ENCODE measurements at regions not wholly inside any gene's neighbourhood (a gene's known extent, or its start where the extent isn't known, plus 50 kb on each side); places are given as distances from the start of the nearest gene placed in this dataset.
"Not testable (repeated sequence)": the region's sequence is repeated elsewhere in the genome, so short reads cannot be mapped to it uniquely, and the experiment has no call there.

GRCh38 chr1:119250299-119250698 is 109.8 kb upstream of the WARS2 start:
- in situ Hi-C loops (cut with HindIII; ENCODE audit: low sequenced_read_pairs) = no loop called here

DNA sequence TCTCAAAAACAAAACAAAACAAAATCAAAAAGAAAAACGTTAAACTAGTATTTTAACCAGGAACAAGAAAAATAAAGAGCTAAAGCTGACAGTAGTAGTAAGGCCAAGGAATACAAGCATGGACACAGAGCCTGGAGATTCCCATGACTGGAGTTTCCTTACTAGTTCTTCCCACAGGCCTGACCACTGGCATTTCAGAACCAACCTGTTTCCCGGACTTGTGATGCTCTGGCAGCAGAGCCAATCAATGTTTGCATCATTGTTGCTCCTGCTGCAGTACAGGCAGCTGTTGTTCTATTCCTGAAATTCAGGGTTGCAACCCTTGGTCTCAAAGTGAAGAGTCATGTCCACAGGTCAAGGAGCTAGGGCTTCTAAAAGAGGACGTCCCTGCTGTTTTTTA is 111.3 kb upstream of the WARS2 start:
- in situ Hi-C loops (cut with HindIII; ENCODE audit: low sequenced_read_pairs) = no loop called here

GRCh38 chr1:119253366-119253765 is 112.9 kb upstream of the WARS2 start:
- in situ Hi-C loops (cut with HindIII; ENCODE audit: low sequenced_read_pairs) = no loop called here

GRCh38 chr1:119254067-119254720 is 113.7 kb upstream of the WARS2 start:
- in situ Hi-C loops (cut with HindIII; ENCODE audit: low sequenced_read_pairs) = no loop called here

DNA sequence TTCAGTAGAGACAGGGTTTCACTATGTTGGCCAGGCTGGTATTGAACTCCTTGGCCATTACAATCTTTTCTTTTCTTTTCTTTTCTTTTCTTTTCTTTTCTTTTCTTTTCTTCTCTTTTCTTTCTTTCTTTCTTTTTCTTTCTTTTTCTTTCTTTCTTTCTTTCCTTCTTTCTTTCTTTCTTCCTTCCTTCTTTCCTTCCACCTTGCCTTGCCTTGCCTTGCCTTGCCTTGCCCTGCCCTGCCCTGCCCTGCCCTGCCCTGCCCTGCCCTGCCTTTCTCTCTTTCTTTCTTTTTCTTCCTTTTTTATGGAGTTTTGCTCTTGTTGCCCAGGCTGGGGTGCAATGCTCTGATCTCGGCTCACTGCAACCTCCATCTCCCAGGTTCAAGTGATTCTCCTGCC is 112.5 kb upstream of the HAO2 start:
- in situ Hi-C loops (cut with HindIII; ENCODE audit: low sequenced_read_pairs) = not testable (repeated sequence)

- in situ Hi-C loops (cut with HindIII; ENCODE audit: low sequenced_read_pairs) = no loop called here
Measured at GRCh38 chr1:119260506-119260905, 108.1 kb upstream of the HAO2 start.

GRCh38 chr1:119266386-119266785 is 102.2 kb upstream of the HAO2 start:
- in situ Hi-C loops (cut with HindIII; ENCODE audit: low sequenced_read_pairs) = no loop called here

- in situ Hi-C loops (cut with HindIII; ENCODE audit: low sequenced_read_pairs) = no loop called here
Measured at GRCh38 chr1:119266858-119267257, 101.7 kb upstream of the HAO2 start.

- in situ Hi-C loops (cut with HindIII; ENCODE audit: low sequenced_read_pairs) = not testable (repeated sequence)
Measured at GRCh38 chr1:119267288-119267687, 101.3 kb upstream of the HAO2 start.

DNA sequence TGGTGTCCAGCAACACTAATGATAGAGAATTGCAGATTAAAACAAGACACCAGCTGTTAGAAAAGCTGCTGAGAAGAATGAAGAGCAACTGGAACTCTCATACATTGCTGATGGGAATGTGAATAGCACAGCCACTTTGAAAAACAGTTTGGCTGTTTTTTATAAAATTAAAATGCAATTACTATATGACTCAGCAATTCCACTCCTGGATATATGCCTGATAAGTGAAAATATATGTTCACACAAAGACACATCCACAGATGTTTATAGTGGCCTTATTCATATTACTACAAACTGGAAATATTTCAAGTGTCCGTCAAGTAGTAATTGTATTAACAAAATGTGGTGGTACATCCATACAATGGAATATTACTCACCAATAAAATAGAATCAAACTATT is 99.7 kb upstream of the HAO2 start:
- in situ Hi-C loops (cut with HindIII; ENCODE audit: low sequenced_read_pairs) = no loop called here

- in situ Hi-C loops (cut with HindIII; ENCODE audit: low sequenced_read_pairs) = no loop called here
Measured at GRCh38 chr1:119275145-119276134, 93.1 kb upstream of the HAO2 start.

DNA sequence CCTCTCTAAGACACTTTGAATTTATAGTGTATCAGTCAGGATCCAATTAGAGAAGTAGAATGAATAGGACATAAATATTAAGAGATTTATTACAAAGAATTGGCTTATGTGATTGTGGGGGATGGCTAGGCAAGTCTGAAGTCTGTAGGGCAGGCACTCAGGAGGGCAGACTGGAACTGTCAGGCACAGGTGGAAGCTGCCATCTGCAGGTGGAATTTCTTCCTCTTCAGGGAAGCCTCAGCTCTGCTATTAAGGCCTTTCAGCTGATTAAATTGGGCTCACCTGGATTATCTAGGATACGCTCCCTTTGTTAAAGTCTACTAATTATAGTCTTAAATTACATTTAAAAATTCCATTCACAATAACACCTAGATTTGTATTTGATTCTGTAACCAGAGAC is 92.0 kb upstream of the HAO2 start:
- in situ Hi-C loops (cut with HindIII; ENCODE audit: low sequenced_read_pairs) = no loop called here

GRCh38 chr1:119279456-119280381 is 88.9 kb upstream of the HAO2 start:
- in situ Hi-C loops (cut with HindIII; ENCODE audit: low sequenced_read_pairs) = no loop called here

- in situ Hi-C loops (cut with HindIII; ENCODE audit: low sequenced_read_pairs) = no loop called here
Measured at GRCh38 chr1:119285482-119285881, 83.1 kb upstream of the HAO2 start.

- in situ Hi-C loops (cut with HindIII; ENCODE audit: low sequenced_read_pairs) = no loop called here
Measured at GRCh38 chr1:119286587-119287181, 81.9 kb upstream of the HAO2 start.

DNA sequence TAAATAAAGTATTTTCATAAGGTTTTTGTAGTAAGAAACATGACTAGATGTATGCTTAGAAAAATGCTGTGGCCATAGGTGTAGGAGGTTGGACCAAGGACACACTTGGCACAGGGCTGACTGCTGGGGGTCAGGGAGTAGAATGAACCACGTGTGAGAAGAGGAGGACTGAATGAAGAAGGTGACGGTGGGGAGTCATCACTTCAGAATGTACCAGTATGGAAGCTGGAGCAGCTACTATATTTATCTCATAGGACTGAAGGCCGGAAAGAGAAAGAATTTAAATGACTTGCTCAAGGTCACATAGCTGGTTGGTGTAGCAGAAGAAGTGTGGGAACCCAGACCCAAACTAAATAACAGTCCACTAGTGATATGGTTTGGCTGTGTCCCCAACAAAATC is 79.8 kb upstream of the HAO2 start:
- in situ Hi-C loops (cut with HindIII; ENCODE audit: low sequenced_read_pairs) = no loop called here

DNA sequence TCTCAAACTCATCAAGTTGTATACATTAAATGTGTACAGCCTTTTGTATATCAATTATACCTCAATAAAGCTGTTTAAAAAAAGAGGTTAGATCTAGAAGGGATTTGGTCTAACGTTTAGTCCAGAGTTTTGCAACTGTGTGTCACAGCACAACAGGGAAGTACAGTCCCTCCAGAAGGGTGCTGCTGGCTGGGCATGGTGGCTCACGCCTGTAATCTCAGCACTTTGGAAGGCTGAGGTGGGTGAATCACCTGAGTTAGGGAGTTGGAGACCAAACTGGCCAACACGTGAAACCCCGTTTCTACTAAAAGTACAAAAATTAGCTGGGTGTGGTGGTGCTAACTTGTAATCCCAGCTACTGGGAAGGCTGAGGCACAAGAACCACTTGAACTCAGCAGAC is 78.3 kb upstream of the HAO2 start:
- in situ Hi-C loops (cut with HindIII; ENCODE audit: low sequenced_read_pairs) = no loop called here

DNA sequence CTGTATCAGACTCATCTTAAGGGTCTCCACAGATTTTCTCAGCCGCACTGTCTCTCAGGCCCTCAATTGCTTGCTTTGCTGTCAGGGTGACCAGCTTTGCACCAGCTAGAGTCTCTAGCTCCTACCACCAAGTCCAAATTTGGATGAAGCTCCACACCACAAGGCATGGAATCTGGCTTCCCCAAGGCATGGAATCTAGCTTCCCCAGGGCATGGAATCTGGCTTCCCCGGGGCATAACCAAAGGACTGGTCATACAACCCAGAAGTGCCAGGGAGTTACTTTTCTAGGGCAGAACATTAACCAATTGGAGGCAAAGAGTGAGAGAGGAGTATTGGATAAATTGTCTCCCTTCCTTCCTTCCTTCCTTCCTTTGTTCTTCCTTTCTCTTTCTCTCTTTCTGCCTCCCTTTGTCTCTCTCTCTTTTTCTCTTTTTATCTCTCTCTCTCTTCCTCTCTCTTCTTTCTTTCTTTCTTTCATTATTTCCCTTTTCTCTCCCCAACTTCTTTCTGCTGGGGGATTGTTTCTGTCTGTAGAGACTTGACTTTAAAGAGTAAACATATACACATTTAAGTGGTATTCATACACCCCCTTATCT is 76.9 kb upstream of the HAO2 start:
- in situ Hi-C loops (cut with HindIII; ENCODE audit: low sequenced_read_pairs) = no loop called here

DNA sequence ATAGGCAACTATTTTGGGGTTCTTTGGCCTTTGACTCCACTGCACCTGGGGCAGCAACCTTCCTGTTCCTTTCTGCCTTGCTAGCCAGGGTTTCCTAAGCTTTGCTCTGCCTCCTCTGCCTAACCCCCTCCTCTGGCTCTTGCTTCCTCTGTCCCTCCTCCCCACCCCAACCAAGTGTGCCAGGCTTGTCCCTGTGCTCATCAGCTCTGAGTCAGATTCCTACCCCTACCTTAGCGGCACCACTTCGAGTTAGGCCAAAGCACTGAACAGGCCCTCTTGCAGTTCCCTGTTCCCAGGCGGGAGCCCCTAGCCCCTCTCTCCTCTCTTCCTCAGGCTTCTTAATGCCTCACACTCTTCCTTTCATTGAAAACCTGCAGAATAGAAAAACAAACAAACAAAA is 74.8 kb upstream of the HAO2 start:
- in situ Hi-C loops (cut with HindIII; ENCODE audit: low sequenced_read_pairs) = no loop called here

DNA sequence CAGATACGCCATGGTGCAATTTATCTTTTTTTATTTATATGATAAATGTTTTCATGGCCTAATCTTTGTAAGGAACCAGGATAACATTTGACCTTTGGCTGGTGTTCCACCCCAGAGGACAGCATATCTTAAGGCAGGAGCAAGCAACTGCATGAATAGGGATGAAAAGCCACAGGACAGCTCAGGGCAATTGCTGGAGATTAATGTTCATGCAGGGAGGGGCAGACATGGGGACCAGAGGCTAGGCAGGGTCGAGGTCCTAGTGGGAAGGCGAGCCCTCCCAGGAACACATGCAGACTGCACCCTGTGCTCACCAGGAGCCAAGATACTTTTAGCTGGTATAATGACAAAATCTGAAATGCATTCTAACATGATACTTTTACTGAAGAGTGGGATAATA is 74.4 kb upstream of the HAO2 start:
- in situ Hi-C loops (cut with HindIII; ENCODE audit: low sequenced_read_pairs) = no loop called here
